Fibroblast of peridontal ligament (primary cell): ENCODE measurements at regions not wholly inside any gene's neighbourhood (a gene's known extent, or its start where the extent isn't known, plus 50 kb on each side); places are given as distances from the start of the nearest gene placed in this dataset.
"Not testable (repeated sequence)": the region's sequence is repeated elsewhere in the genome, so short reads cannot be mapped to it uniquely, and the experiment has no call there.

Source experiments
- DNase-seq: peaks from one replicate; pipeline ENCODE4 v3.0.0-alpha.2; 2010; ENCODE audit errors: extremely low read depth

GRCh38 chr7:33784000-33784399 lies 121.3 kb upstream of the BMPER start:
- no peak for DNase-seq

DNA sequence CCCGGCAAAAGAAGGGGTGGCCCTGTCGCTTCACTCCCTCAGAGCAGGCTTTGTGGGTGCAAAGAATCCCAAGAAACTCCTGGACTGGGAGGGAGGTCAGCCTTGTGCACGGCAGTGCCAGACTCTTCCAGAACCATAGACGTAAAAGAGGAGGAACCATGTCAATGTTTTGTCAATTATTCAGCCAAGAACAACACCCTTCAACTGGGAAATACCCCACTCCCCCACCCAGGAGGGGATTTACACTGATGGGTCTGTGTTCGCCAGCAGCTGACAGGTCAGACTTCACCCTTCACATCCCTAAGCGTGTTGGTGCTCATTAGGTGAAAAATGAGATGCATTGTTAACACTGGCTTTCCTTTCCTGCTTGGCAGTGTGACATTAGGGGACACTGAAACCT lies 116.8 kb upstream of the BMPER start:
- no peak for DNase-seq

DNA sequence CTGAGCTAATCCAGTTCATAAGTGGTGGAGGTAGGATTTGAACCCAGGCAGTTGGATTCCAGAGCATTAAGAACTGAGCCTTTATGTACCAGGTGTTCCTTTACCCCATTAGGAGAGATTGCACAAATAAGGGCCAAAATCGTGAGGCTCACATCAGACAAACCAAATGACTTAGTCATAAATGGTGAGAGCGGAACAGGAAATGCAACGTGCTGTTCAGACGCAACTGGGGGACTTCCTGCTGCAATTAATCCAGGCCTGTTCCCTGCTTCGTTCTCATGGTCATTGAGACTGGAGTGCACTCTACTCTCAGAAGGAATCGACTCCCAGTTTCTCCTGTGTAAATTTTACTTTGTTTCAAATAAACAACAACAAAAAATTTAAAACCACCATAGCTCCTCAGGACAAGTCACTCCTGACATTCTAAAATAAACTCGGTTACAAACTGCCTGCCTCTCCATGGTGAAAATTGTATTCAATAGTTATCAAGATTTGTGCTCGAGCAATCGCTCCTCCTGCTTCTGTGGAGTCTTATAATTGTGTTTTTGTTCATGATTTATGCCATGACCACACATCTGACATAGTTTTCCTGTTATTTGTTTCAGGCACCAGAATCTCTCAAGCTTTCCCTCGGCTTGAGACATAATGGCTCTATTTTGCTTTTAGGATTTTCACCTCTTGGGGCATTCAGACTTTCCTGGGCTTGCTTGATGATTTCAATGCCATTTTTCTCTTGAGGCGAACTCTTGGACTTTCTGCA lies 115.3 kb upstream of the BMPER start:
- no peak for DNase-seq

GRCh38 chr7:33790746-33791145 lies 114.6 kb upstream of the BMPER start:
- DNase-seq, result no peak

DNA sequence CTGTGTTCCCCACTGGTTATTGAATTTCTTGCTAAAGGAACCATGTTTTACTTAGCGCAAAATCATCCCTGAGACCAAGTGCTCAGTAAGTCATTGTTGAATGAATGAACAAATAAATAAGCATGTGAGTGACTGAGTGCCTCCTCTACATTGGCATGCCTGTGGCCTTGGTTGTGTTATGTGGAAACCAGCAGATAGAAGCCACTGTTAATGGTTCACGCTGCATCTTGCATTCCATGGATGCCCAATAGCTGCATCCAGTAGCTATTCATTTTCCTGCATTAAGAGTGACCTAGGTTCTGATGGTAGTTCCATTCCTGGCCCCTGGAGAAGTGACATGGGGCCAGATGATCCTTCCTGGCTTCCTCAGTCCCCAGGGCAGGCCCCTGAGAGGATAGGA lies 113.3 kb upstream of the BMPER start:
- DNase-seq, result no peak

- no peak for DNase-seq
Measured at GRCh38 chr7:33792547-33793105, 112.7 kb upstream of the BMPER start.

DNA sequence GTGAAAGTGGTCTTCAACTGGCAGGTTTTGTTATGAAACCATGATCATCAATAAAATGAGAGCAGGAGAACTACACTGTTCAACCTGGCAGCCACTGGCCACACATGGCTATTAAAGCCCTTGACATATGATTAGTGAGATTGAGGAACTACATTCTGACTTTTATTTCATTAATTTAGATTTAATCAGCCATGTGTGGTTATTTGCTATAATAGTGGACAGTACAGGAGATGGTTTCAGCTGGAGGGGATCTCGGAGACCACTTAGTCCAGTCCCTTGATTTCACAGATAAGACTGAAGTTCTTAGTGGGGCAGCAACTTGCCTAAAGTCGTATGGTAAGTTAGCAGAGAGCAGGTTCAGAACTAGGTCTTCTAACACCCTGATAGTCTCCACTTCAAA lies 111.7 kb upstream of the BMPER start:
- no peak for DNase-seq

GRCh38 chr7:33794419-33794818 lies 110.9 kb upstream of the BMPER start:
- no peak for DNase-seq

DNA sequence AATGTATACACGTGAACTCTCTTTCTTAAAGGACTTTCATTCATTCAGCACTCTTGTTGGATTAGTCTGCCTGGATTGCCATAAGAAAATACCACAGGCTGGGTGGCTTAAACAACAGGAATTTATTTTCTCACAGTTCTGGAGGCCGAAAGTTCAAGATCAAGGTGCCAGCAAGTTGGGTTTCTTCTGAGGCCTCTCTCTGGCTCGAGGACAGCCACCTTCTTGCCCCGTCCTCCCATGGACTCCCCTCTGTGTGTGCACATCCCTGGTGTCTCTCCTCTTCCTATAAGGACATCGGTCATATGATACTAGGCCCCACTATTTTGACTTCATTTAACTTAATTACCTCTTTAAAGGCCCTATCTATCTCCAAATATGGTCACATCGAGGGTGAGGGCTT lies 110.4 kb upstream of the BMPER start:
- no peak for DNase-seq

GRCh38 chr7:33796538-33796937 lies 108.8 kb upstream of the BMPER start:
- no peak for DNase-seq

DNA sequence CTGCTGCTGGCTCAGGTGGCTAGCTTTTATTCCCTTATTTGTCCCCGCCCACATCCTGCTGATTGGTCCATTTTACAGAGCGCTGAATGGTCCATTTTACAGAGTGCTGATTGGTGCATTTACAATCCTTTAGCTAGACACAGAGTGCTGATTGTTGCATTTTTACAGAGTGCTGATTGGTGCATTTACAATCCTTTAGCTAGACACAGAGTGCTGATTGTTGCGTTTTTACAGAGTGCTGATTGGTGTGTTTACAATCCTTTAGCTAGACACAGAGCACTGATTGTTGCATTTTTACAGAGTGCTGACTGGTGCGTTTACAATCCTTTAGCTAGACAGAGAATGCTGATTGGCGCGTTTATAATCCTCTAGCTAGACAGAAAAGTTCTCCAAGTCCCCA lies 107.8 kb upstream of the BMPER start:
- not testable (repeated sequence) for DNase-seq

DNA sequence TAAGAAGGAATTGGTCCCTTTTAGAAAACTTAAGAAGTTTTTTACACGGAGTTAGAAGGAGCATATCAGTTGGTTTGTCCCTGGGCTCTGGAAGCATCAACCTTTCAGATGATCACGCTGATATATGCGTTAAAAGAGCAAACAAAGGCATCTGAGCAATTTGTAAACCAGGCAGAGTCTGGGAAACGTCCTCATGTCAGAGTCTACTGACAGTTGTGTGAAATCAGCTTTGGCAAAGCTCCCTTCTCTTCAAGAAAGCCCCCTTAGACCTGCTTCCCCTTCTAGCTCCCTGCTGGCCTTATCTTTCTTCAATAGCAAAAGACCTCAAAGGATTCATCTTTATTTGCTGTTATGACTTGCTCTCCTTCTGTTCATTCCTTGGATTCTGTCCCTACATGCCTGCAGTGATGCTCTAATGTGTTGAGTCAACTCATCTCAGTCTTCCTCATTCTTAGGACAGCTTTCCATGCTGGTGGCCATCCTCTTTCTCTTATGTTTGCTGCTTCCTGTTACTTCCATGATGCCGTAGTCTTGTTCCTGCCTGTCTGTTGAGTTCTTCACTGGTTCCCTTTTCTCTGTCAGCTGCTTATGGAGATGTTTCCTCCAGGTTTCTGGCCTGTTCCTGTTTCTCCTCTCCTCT lies 106.5 kb upstream of the BMPER start:
- DNase-seq, result no peak

DNA sequence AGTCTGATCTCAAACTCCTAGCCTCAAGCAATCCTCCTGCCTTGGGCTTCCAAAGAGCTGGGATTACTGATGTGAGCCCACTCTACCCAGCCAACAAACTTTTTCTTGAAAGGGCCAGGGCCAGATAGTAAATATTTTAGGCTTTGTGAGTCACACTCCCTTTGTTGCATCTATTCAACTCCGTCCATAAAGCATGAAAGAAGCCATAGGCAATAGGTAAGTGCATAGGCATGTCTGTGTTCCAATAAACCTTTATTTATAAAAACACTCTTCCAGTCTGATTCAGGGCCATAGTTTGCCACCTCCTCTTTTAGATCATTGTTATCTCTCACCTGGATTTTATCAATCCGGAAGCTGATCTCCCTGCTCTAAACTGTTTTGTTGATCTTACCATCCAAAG lies 105.6 kb upstream of the BMPER start:
- DNase-seq, result no peak

GRCh38 chr7:33802600-33802999 lies 102.7 kb upstream of the BMPER start:
- DNase-seq, result no peak

- DNase-seq, result no peak
Measured at GRCh38 chr7:33804140-33804660, 101.1 kb upstream of the BMPER start.

- DNase-seq, result peak; percentile 51
Measured at GRCh38 chr7:33805630-33806233, 99.6 kb upstream of the BMPER start.

- no peak for DNase-seq
Measured at GRCh38 chr7:33806298-33807154, 98.8 kb upstream of the BMPER start.

GRCh38 chr7:33807155-33807530 lies 98.2 kb upstream of the BMPER start:
- no peak for DNase-seq

GRCh38 chr7:33807779-33808482 lies 97.4 kb upstream of the BMPER start:
- DNase-seq, result peak; percentile 93

GRCh38 chr7:33809228-33809627 lies 96.1 kb upstream of the BMPER start:
- no peak for DNase-seq

DNA sequence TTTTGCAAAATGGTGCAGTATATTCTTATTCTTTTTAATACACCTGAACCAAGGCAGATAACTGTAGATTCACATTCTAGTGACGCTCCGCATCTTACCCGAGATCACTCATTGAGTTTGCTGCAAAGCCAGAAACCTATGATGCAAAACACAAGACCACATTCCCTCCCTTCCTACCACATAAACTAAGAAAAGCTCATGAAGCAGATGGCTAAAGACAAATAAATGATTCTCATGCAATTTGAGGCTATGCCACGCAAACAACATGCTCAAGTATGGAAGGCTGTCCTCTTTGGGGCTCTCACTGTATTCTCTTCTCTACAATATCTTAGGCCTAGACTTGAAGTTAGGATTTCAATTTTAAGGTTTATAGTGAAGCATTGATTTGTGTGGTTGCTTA lies 95.0 kb upstream of the BMPER start:
- DNase-seq, result peak; percentile 45
